Gastroesophageal sphincter (tissue), 3 donors: ENCODE measurements at regions not wholly inside any gene's neighbourhood (a gene's known extent, or its start where the extent isn't known, plus 50 kb on each side); places are given as distances from the start of the nearest gene placed in this dataset.

Experiments
- CTCF ChIP-seq, 4 experiments: fragments of 200-600 bp in 2 of 4; fragments of 450-650 bp in 2 of 4; sonication (generic) in 1 of 4; IDR thresholded peaks; one replicate each; pipeline ENCODE4 v1.5.1; 2017 to 2019; ENCODE audit warnings: antibody characterized with exemption in 4 of 4, mild to moderate bottlenecking in 2 of 4, moderate library complexity in 2 of 4
- EP300 ChIP-seq: sonication (generic); formaldehyde crosslinking; IDR thresholded peaks from one replicate; pipeline ENCODE4 v1.6.1; 2017; ENCODE audit warnings: antibody characterized with exemption, mild to moderate bottlenecking
- POLR2AphosphoS5 ChIP-seq: sonication (generic); formaldehyde crosslinking; IDR thresholded peaks from one replicate; pipeline ENCODE4 v1.6.1; 2017; ENCODE audit warnings: antibody characterized with exemption

DNA sequence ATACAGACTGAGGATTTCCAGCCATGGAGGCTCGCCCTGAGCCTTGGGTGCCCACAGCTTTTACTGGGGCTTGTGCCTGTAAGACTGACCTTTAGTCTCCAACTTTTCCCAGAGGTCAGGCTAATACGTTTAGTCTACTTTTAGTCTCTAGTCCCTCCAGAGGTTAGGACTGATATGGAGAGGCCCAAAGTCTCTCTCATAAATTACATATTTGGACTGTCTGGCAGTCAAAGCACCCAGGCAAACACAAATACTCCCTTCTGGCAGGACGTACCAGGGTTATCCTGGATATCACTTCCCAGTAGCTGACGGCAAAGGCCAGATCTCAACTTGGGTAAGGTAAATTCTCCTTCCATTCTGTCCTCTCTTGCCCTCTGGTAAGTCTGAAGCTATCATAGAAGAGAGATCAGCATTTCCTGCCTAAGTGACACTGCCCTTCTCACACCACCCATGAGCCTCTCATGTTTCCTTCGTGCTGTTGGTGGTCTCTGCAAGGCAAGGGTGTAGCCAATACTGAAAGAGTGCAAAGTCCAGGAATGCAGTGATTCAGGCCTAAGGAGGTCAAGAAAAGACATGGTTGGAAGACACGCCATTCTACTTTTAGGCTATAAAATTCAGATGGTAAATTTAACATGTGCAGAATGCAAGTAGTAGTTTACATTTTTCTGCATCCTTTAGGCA lies 69.3 kb upstream of the NEDD4L start:
- TF ChIP-seq CTCF (IDR thresholded peaks at IDR 0.05) (no peak), EP300 (no peak), POLR2AphosphoS5 (no peak)
